AG04450 (cell line): ENCODE measurements at regions not wholly inside any gene's neighbourhood (a gene's known extent, or its start where the extent isn't known, plus 50 kb on each side); places are given as distances from the start of the nearest gene placed in this dataset.

Experiments used
- CTCF ChIA-PET: fragments of 300-600, 350-600 bp; formaldehyde crosslinking; extraction: SDS; loops from one replicate; lab custom pipeline; 2022; ENCODE audit warnings: antibody characterized with exemption, inconsistent platforms; lab: Charles Lee
- POLR2A ChIA-PET: fragments of 350-600 bp; formaldehyde crosslinking; extraction: SDS; loops from one replicate; lab custom pipeline; 2021; ENCODE audit warnings: antibody characterized with exemption, inconsistent platforms; lab: Yijun Ruan, JAX
- DNase-seq: peaks from one replicate; pipeline ENCODE4 v3.0.0-alpha.2; 2011; ENCODE audit warnings: low read depth, low spot score
- H3K27ac ChIP-seq: one replicate; pipeline ENCODE4 v1.5.1; 2012; ENCODE audit warnings: low read depth, low read length, control low read depth
- H3K27me3 ChIP-seq: one replicate; pipeline ENCODE4 v1.6.0; 2012; ENCODE audit warnings: low read length; ENCODE audit not compliant: control insufficient read depth, insufficient read depth
- H3K4me3 ChIP-seq: 2 replicates; pipeline ENCODE4 v1.5.1; 2011; ENCODE audit warnings: mild to moderate bottlenecking, low read depth, low read length, control low read depth
- H3K9me3 ChIP-seq: 2 replicates; pipeline ENCODE4 v1.5.1; 2012; ENCODE audit warnings: low read length; ENCODE audit not compliant: control insufficient read depth, insufficient read depth
- TF ChIP-seq, protein P1 (sequence below): IDR thresholded peaks from 2 replicates; pipeline ENCODE4 v1.5.1; 2011; ENCODE audit warnings: low read depth, low read length, control low read depth, inconsistent platforms

GRCh38 chr12:32947206-32948067 lies 50.9 kb upstream of the PKP2 start:
- ChIA-PET CTCF (no interaction called here), POLR2A (no interaction called here)
- Histone ChIP-seq H3K27me3 (no peaks in the 10 kb centered on the region), H3K27ac (no peak overlapping the region), H3K9me3 (peaks cover 16% of the 10 kb centered on the region), H3K4me3 (no peak overlapping the region)
- TF ChIP-seq, protein P1, sequence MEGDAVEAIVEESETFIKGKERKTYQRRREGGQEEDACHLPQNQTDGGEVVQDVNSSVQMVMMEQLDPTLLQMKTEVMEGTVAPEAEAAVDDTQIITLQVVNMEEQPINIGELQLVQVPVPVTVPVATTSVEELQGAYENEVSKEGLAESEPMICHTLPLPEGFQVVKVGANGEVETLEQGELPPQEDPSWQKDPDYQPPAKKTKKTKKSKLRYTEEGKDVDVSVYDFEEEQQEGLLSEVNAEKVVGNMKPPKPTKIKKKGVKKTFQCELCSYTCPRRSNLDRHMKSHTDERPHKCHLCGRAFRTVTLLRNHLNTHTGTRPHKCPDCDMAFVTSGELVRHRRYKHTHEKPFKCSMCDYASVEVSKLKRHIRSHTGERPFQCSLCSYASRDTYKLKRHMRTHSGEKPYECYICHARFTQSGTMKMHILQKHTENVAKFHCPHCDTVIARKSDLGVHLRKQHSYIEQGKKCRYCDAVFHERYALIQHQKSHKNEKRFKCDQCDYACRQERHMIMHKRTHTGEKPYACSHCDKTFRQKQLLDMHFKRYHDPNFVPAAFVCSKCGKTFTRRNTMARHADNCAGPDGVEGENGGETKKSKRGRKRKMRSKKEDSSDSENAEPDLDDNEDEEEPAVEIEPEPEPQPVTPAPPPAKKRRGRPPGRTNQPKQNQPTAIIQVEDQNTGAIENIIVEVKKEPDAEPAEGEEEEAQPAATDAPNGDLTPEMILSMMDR = no peak
- DNase-seq = no peak

DNA sequence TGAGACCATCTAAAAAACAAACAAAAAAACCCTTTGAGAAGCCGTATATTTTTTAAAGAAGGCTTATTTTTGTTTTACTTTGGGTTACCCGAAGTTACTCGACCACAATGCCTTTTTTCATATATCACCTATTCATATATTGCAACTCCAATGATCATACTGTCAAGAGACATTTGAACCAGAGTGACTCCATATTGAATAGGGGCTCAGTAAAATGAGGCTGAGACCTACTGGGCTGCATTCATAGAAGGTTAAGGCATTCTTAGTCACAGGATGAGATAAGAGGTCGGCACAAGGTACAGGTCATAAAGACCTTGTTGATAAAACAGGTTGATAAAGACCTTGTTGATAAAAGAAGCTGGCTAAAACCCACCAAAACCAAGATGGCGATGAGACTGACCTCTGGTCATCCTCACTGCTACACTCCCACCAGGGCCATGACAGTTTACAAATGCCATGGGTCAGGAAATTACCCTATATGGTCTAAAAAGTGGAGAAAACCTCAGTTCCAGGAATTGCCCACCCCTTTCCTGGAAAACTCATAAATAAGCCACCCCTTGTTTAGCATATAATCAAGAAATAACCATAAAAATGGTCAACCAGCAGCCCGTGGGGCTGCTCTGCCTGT lies 50.0 kb upstream of the PKP2 start:
- TF ChIP-seq, protein P1 = no peak
- Histone ChIP-seq H3K27ac (no peak overlapping the region), H3K4me3 (no peak overlapping the region), H3K9me3 (peaks cover 13% of the 10 kb centered on the region), H3K27me3 (no peaks in the 10 kb centered on the region)
- ChIA-PET CTCF (no interaction called here), POLR2A (no interaction called here)
- DNase-seq = no peak
